Type B pancreatic cell (in vitro differentiated cells): ENCODE measurements at regions not wholly inside any gene's neighbourhood (a gene's known extent, or its start where the extent isn't known, plus 50 kb on each side); places are given as distances from the start of the nearest gene placed in this dataset.

Experiments used
- DNase-seq: peaks from one replicate; pipeline ENCODE4 v3.0.0; 2021; ENCODE audit warnings: mixed read lengths; ENCODE audit not compliant: unreplicated experiment; ENCODE audit errors: extremely low spot score
- H3K27ac Mint-ChIP-seq: 2 replicates; pipeline ENCODE4 v1.8.0; 2021; ENCODE audit warnings: mild to moderate bottlenecking, mixed read lengths
- H3K27me3 Mint-ChIP-seq: 2 replicates; pipeline ENCODE4 v1.8.0; 2021; ENCODE audit warnings: mixed read lengths
- H3K36me3 Mint-ChIP-seq: 2 replicates; pipeline ENCODE4 v1.8.0; 2021; ENCODE audit warnings: mixed read lengths
- H3K4me1 Mint-ChIP-seq: one replicate; pipeline ENCODE4 v1.8.0; 2021; ENCODE audit warnings: mixed read lengths; ENCODE audit not compliant: unreplicated experiment
- H3K4me3 Mint-ChIP-seq: 2 replicates; pipeline ENCODE4 v1.8.0; 2021; ENCODE audit warnings: mild to moderate bottlenecking, mixed read lengths
- H3K9me3 Mint-ChIP-seq: 2 replicates; pipeline ENCODE4 v1.8.0; 2021; ENCODE audit warnings: mixed read lengths
- CTCF ChIP-seq: fragments of 200-600 bp; sonication (generic); conservative IDR thresholded peaks from 2 replicates; pipeline ENCODE4 v1.5.0; 2021; ENCODE audit warnings: antibody characterized with exemption, mild to moderate bottlenecking

- H3K4me1 Mint-ChIP-seq: no peaks in the 10 kb centered on the region
- no peak overlapping the region for H3K27ac Mint-ChIP-seq
- peaks cover 10% of the 10 kb centered on the region for H3K9me3 Mint-ChIP-seq
- no peaks in the 10 kb centered on the region for H3K36me3 Mint-ChIP-seq
- no peak for DNase-seq
- H3K27me3 Mint-ChIP-seq: no peaks in the 10 kb centered on the region
- no peak overlapping the region for H3K4me3 Mint-ChIP-seq
- TF ChIP-seq CTCF: peak; percentile 40
Measured at GRCh38 chr10:63987212-63987611, 466.0 kb downstream of the REEP3 start.

- Mint-ChIP-seq H3K4me3 (no peak overlapping the region), H3K9me3 (peaks cover 1% of the 10 kb centered on the region), H3K27ac (no peak overlapping the region), H3K27me3 (peaks cover 4% of the 10 kb centered on the region), H3K4me1 (no peaks in the 10 kb centered on the region), H3K36me3 (no peaks in the 10 kb centered on the region)
- no peak for DNase-seq
- no peak for TF ChIP-seq CTCF
Measured at GRCh38 chr10:63994371-63994770, 473.2 kb downstream of the REEP3 start.

GRCh38 chr10:64007157-64007556 is 486.0 kb downstream of the REEP3 start:
- Mint-ChIP-seq H3K4me3 (no peak overlapping the region), H3K9me3 (no peaks in the 10 kb centered on the region), H3K36me3 (no peaks in the 10 kb centered on the region), H3K27ac (no peak overlapping the region), H3K4me1 (peaks cover 2% of the 10 kb centered on the region), H3K27me3 (no peaks in the 10 kb centered on the region)
- DNase-seq: no peak
- no peak for TF ChIP-seq CTCF

- no peak for TF ChIP-seq CTCF
- no peaks in the 10 kb centered on the region for H3K36me3 Mint-ChIP-seq
- peaks cover 5% of the 10 kb centered on the region for H3K4me1 Mint-ChIP-seq
- H3K9me3 Mint-ChIP-seq: no peaks in the 10 kb centered on the region
- no peak overlapping the region for H3K4me3 Mint-ChIP-seq
- no peak overlapping the region for H3K27ac Mint-ChIP-seq
- no peak for DNase-seq
- H3K27me3 Mint-ChIP-seq: no peaks in the 10 kb centered on the region
Measured at GRCh38 chr10:64010711-64011110, 489.5 kb downstream of the REEP3 start.

- Mint-ChIP-seq H3K4me1 (peaks cover 5% of the 10 kb centered on the region), H3K4me3 (no peak overlapping the region), H3K27me3 (no peaks in the 10 kb centered on the region), H3K27ac (no peak overlapping the region), H3K9me3 (no peaks in the 10 kb centered on the region), H3K36me3 (no peaks in the 10 kb centered on the region)
- TF ChIP-seq CTCF: no peak
- no peak for DNase-seq
Measured at GRCh38 chr10:64011912-64012714, 490.9 kb downstream of the REEP3 start.
